ENCODE measurements at regions not wholly inside any gene's neighbourhood (a gene's known extent, or its start where the extent isn't known, plus 50 kb on each side); places are given as distances from the start of the nearest gene placed in this dataset.

DNA sequence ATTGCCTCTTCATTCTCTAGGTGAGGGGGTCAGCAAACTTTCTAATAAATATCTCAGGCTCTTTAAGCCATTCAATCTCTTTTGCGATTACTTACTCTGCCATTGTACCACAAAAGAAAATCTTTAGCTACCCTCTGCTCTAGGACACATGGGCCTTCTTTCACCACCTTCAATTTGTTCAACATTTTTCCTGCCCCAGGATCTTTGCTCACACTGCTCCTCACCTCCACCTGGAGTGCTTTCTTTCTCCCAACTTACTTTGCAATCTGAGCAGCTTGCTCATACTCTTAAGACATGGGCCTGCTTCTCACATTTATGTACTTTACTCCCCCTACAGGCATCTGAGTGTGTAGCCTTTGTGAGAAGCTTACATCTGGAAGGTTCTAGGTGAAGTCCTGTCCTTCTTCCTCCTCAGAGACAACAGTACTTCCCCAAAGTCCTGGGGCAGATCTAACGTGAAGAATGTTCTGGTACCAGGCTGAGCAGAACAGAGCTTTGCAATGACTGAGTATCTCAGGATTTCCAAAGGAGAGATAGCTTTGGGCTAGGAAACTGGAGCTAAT, 55.0 kb upstream of the PRDM5 start:
- WGBS, 5 donors = 48 to 71% (median 61%) methylated on average over 2 of the region's 2 CpGs
- TF ChIP-seq POLR2A (IDR thresholded peaks at IDR 0.05) (no peak), CTCF (IDR thresholded peaks at IDR 0.05 in 8 of 11, conservative IDR thresholded peaks at IDR 0.05 in 3 of 11) (peak in 5 of 11 experiments; percentile 16 to 43 (median 31))
- DNase-seq = no peak

DNA sequence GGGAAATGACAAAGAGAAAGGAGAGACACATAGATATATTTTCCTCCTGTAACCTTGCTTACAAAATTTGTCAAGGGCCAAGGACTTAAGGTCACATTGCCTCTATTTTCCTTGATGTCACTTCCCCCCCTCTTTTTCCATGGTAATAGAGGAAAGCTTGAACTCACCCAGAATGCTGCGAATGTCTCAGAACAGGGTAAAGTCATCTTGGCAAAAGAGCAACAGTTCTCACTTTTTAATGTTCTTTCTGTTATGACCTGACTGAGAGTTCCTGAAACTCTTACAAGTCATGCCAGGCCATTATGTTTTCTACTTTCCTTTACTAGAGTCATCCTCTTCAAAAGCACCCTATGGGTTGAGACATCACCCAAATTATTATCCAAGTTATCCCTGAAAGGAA, 50.7 kb upstream of the PRDM5 start:
- Histone ChIP-seq H3K27me3 (replicated peaks in 1 of 7) (no peaks in the 10 kb centered on the region), H3K9me3 (no peaks in the 10 kb centered on the region), H3K4me1 (no peaks in the 10 kb centered on the region), H3K36me3 (no peaks in the 10 kb centered on the region), H3K27ac (no peak overlapping the region), H3K4me3 (no peak overlapping the region)
- 78 to 90% (median 86%) methylated on average over 1 of the region's 1 CpG for WGBS, 5 donors
- DNase-seq = no peak
- TF ChIP-seq CTCF (IDR thresholded peaks at IDR 0.05 in 8 of 11, conservative IDR thresholded peaks at IDR 0.05 in 3 of 11) (no peak), POLR2AphosphoS5 (IDR thresholded peaks at IDR 0.05) (no peak), POLR2A (IDR thresholded peaks at IDR 0.05) (no peak)
- intact Hi-C loops (cut with DNase I; ENCODE audit: low total_unique reads) = loop anchor here (10.0 kb wide), 1 partner anchor 258 kb away; no protein-coding TSS in a partner anchor

More for the DNA sequence above, 55.0 kb upstream of the PRDM5 start:
- intact Hi-C loops (cut with DNase I; ENCODE audit: low total_unique reads) = loop anchor here (10.0 kb wide), 1 partner anchor 263 kb away; no protein-coding TSS in a partner anchor
- no peaks in the 10 kb centered on the region for H3K36me3 ChIP-seq
- H3K4me3 ChIP-seq = no peak overlapping the region
- H3K4me1 ChIP-seq = no peaks in the 10 kb centered on the region
- no peaks in the 10 kb centered on the region for H3K9me3 ChIP-seq
- H3K27ac ChIP-seq = no peak overlapping the region
- no peaks in the 10 kb centered on the region for H3K27me3 ChIP-seq (replicated peaks in 1 of 7)
